ENCODE measurements at regions not wholly inside any gene's neighbourhood (a gene's known extent, or its start where the extent isn't known, plus 50 kb on each side); places are given as distances from the start of the nearest gene placed in this dataset.

DNA sequence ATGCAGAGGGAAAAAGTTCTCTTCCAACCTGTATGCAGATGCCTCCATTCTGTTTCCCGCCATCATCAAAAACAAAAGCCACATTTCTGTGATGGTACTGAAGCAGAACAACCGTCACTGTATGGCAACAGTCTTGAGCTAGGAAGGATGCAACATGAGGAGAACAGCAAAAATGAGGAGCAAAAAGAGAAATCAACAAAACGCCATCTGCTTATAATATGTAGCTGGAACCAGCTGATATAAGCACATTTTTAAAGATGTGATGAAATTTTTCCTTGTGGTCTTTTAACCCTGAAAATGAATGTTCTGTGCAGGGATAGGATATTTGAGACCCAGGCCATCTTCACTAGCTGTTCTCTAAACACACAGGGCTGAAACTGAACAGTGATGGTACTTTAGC lies 287.0 kb downstream of the ZIC4 start:
- Histone ChIP-seq H3K36me3 (no peaks in the 10 kb centered on the region), H3K4me3 (no peak overlapping the region), H3K27me3 (no peaks in the 10 kb centered on the region), H3K9me3 (no peaks in the 10 kb centered on the region), H3K4me1 (no peaks in the 10 kb centered on the region), H3K27ac (no peak overlapping the region)
- WGBS, 2 donors = 69 to 74% methylated on average over 3 of the region's 3 CpGs
- no peak for DNase-seq
- TF ChIP-seq EP300 (IDR thresholded peaks at IDR 0.05) = no peak
- TF ChIP-seq POLR2AphosphoS5 (IDR thresholded peaks at IDR 0.05) = no peak
- no peak for TF ChIP-seq POLR2A (IDR thresholded peaks at IDR 0.05)
- TF ChIP-seq, protein P1, sequence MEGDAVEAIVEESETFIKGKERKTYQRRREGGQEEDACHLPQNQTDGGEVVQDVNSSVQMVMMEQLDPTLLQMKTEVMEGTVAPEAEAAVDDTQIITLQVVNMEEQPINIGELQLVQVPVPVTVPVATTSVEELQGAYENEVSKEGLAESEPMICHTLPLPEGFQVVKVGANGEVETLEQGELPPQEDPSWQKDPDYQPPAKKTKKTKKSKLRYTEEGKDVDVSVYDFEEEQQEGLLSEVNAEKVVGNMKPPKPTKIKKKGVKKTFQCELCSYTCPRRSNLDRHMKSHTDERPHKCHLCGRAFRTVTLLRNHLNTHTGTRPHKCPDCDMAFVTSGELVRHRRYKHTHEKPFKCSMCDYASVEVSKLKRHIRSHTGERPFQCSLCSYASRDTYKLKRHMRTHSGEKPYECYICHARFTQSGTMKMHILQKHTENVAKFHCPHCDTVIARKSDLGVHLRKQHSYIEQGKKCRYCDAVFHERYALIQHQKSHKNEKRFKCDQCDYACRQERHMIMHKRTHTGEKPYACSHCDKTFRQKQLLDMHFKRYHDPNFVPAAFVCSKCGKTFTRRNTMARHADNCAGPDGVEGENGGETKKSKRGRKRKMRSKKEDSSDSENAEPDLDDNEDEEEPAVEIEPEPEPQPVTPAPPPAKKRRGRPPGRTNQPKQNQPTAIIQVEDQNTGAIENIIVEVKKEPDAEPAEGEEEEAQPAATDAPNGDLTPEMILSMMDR (IDR thresholded peaks at IDR 0.05) = no peak
- ATAC-seq (ENCODE audit: low FRiP score in 2 of 2) = no peak

DNA sequence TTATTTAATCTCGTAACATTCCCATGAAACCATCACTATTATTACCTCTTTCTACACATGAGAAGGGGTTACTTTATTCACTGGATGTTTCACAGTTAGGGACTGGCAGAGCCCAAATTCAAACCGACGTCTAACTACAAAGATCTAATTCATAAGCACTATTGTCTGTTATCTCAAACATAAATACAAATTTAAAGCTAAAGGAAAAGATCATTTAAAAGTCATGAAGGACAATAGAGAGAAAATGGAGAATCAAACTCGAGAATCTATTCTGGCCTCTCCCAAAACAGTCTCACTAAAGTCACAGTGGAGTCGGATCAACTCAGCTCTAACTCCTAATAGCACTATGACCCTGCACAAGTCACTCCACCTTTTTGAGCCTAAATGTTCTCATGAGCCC lies 287.7 kb downstream of the ZIC4 start:
- TF ChIP-seq POLR2AphosphoS5 (IDR thresholded peaks at IDR 0.05) (no peak), POLR2A (IDR thresholded peaks at IDR 0.05) (no peak), EP300 (IDR thresholded peaks at IDR 0.05) (no peak)
- TF ChIP-seq, protein P1 (IDR thresholded peaks at IDR 0.05) = no peak
- no peaks in the 10 kb centered on the region for H3K27me3 ChIP-seq
- DNase-seq (no peak), ATAC-seq (ENCODE audit: low FRiP score in 2 of 2) (no peak)
- no peaks in the 10 kb centered on the region for H3K9me3 ChIP-seq
- H3K27ac ChIP-seq = no peak overlapping the region
- no peak overlapping the region for H3K4me3 ChIP-seq
- no peaks in the 10 kb centered on the region for H3K4me1 ChIP-seq
- 66% methylated on average over 5 of the region's 5 CpGs for WGBS, 2 donors
- H3K36me3 ChIP-seq = no peaks in the 10 kb centered on the region

DNA sequence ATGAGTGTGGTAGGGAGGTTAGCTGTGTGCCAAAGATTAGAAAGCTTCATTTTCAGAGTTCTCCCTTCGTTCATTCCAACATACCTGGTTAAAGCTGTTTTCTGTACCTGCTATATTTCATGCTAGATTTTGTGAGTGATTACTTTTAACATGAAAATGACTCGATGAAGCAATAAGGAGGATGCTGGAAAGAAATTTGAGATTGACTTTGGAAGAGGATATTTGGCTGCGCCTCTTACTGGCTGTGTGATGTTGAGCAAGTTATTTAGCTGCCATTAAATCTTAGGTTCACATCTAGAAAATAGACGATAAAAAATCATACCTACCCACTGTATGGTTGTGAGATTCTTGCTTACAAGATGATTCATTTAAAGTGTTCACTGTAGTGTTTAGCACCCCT lies 288.7 kb downstream of the ZIC4 start:
- no peaks in the 10 kb centered on the region for H3K27me3 ChIP-seq
- H3K9me3 ChIP-seq = no peaks in the 10 kb centered on the region
- no peak overlapping the region for H3K27ac ChIP-seq
- WGBS, 2 donors = 72 to 81% methylated on average over 4 of the region's 4 CpGs
- TF ChIP-seq POLR2A (IDR thresholded peaks at IDR 0.05) (no peak), EP300 (IDR thresholded peaks at IDR 0.05) (no peak), POLR2AphosphoS5 (IDR thresholded peaks at IDR 0.05) (no peak)
- TF ChIP-seq, protein P1 (IDR thresholded peaks at IDR 0.05) = no peak
- no peak overlapping the region for H3K4me3 ChIP-seq
- ATAC-seq (ENCODE audit: low FRiP score in 2 of 2) (no peak), DNase-seq (no peak)
- no peaks in the 10 kb centered on the region for H3K4me1 ChIP-seq
- no peaks in the 10 kb centered on the region for H3K36me3 ChIP-seq

DNA sequence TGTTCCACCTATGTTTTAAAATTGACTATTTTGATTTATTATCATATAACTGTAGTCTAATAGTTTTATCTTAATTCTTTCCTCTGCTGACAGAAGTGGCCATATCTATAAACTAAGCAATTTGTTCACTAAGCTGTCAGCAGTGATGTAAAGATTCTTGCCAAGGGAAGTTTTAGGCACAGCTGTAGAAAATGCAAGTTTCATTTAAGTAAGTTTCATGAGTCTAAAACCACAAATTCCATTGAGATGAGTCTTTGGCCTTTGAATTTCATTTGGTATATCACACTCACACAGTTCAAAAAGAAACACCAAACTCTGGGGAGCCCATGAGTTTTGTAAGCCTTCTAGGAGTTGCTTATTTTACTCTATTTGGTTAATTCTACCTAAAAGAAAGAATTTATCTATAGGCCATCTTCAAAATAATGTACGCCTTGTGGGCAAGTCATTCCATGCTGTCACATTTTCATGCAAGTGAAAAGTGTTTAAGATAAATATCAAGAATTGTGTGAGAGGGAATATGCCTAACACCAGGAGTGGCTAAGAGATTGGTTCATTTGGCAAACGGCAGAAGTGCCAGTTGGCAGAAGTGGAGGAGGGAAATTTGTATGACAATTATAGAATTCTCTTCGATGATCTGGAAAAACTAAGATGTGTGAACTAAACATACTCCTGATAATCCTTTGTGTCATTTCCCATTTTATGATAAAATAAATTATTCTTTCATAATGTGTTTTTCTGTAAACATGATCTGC lies 292.9 kb downstream of the ZIC4 start:
- no peaks in the 10 kb centered on the region for H3K9me3 ChIP-seq
- H3K4me3 ChIP-seq = no peak overlapping the region
- DNase-seq (no peak), ATAC-seq (ENCODE audit: low FRiP score in 2 of 2) (no peak)
- H3K4me1 ChIP-seq = no peaks in the 10 kb centered on the region
- 80 to 85% methylated on average over 3 of the region's 3 CpGs for WGBS, 2 donors
- TF ChIP-seq POLR2A (IDR thresholded peaks at IDR 0.05) (no peak), EP300 (IDR thresholded peaks at IDR 0.05) (no peak)
- H3K27me3 ChIP-seq = no peaks in the 10 kb centered on the region
- H3K36me3 ChIP-seq = no peaks in the 10 kb centered on the region
- H3K27ac ChIP-seq = no peak overlapping the region

DNA sequence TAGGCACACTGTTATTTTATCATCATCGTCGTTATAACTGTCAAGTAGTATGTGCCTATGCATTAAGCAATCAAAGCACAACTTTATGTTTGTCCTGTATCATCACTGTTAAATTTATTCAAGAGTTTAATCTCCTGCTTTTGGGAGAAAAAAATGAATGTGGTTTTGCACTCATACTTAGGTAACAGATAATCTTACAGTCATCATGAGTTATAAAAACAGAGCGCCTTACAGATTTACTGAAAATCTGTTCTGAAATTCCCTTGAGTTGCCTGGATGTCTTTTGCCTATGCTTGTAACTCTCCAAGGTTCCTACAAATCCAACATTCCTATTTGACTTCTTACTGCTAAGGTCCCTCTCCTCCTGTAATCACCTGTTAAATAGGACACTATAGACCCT lies 307.3 kb downstream of the ZIC4 start:
- Histone ChIP-seq H3K27me3 (no peaks in the 10 kb centered on the region), H3K4me1 (no peaks in the 10 kb centered on the region), H3K27ac (no peak overlapping the region), H3K36me3 (no peaks in the 10 kb centered on the region), H3K4me3 (no peak overlapping the region), H3K9me3 (peaks cover 0 to 4% (median 0%) of the 10 kb centered on the region in 4 donors)
- ATAC-seq (ENCODE audit: low FRiP score in 2 of 2) (no peak), DNase-seq (no peak)
- WGBS, 2 donors = 89 to 93% methylated on average over 3 of the region's 3 CpGs
- TF ChIP-seq, protein P1 (IDR thresholded peaks at IDR 0.05) = no peak
- no peak for TF ChIP-seq EP300 (IDR thresholded peaks at IDR 0.05)
- TF ChIP-seq POLR2A (IDR thresholded peaks at IDR 0.05) = no peak
- TF ChIP-seq POLR2AphosphoS5 (IDR thresholded peaks at IDR 0.05) = no peak
